NCI-H1417 treated with DMSO at 0.1 percent for 48 hours (cell line): ENCODE measurements at regions not wholly inside any gene's neighbourhood (a gene's known extent, or its start where the extent isn't known, plus 50 kb on each side); places are given as distances from the start of the nearest gene placed in this dataset.
"Not testable (repeated sequence)": the region's sequence is repeated elsewhere in the genome, so short reads cannot be mapped to it uniquely, and the experiment has no call there.

Source experiments
- DNase-seq: peaks from one replicate; lab custom pipeline; 2025; lab: John Stamatoyannopoulos, UW

DNA sequence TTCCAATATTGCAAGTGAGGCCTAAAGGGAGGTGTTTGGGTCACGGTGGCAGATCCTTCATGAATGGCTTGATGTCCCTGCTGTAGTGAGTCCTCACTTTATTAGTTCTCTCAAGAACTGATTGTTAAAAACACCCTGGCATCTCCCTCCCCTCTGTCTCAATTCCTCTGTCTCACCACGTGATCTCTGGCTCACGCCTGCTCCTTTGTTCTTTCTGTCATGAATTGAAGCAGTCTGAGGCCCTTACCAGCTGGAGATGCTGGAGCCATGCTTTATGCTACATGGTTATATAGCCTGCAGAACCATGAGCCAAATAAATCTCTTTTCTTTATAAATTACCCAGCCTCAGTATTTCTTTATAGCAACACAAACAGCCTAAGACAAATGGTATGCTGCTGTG lies 980.7 kb upstream of the GRIA3 start:
- no peak for DNase-seq

DNA sequence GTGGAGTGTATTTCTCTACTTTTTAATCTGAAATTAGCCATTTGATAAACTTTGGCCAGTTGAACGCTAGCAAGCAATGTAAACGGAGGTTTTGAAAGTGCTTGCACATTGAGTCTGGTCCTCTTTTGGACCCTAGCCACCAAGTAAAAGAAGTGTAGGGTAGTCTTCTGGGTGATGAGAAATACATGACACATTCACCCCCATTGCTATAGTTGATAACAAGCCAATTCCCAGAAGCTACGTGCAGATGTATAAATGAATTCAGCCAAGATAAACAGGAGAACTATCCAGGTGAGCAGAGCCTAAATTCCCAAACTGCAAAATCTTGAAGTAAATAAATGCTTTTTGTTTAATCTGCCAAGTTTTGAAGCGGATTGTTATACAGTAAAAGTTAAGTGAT lies 965.4 kb upstream of the GRIA3 start:
- DNase-seq: no peak

DNA sequence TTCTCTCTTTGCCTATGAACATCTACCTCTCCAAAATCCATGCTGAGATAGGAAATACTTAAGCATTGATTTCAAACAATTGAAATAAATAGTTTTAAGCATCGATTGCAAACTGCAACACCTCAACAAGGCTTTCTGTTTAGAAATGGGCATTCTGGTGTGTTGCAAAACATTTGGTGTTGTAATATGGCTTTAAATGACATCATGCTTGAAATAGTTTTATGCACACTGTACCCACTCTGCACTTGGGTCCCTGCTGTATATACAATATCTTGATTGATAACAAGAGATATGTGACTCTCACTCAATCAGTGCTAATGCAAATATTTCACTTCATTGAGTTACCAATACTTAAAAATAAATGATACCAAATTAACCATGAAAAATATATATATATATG lies 964.9 kb upstream of the GRIA3 start:
- no peak for DNase-seq

DNA sequence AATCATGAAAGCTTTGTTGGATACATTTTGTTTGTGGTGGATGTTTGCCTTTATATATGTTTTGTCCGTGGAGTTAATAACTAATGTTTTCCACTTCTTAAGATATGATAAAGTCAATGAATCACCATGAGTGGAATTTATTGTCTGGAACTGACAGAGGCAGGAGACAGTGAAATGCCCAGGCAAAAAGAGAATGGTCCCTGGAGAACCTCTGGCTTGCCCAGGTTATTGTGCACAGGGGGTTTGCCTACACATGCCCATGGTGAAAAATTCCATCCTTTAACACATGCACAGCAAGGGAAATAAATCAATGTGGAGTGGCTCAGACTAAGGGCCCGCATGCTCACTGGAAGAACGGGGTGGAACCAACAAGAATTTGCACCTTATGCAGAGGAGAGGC lies 964.3 kb upstream of the GRIA3 start:
- DNase-seq: no peak

DNA sequence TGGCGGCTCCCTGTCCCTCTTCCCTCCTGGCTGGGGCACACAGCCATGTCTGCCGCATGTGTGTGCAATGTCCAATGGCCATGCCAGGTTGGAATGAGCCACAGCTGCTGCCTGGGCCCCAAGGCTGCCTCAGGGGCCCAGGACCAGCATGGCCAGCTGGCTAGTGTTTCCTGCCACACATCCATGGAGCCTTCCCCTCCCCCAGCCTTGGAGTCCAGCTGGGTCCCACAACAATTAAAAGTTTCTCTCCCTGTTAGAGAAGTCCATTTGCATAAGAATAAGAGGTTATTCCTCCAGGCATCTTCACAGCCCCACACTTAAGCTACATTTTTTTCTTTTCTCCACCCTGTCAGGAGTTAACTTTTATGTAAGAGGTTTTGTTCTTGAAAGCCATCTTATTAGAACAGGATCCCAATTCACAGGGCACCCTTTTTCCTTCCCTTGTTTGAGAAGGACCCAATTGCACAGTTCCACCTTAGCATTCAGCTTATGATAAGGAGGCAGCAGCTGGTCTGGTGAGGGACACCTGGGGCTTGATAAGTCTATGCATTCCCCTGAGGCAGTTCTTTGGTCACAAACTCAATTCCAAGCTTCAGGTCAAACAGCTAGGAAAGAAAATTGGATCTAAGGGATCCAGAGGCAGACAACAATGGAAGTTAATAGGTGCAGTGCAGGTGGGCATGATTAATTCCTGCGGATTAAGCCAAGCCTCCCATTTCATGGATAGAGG lies 963.3 kb upstream of the GRIA3 start:
- no peak for DNase-seq

DNA sequence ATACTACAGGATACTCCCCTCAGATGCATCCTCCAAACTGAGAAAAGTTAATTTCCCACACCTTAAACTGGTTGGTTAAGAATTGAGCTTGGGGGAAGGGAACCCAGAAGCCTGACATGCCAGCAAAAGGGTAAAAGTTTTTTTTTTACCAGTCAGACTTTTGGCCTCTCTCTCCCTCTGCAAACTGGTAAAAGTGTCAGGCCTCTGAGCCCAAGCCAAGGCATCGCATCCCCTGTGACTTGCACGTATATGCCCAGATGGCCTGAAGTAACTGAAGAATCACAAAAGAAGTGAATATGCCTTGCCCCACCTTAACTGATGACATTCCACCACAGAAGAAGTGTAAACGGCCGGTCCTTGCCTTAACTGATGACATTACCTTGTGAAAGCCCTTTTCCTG lies 962.3 kb upstream of the GRIA3 start:
- not testable (repeated sequence) for DNase-seq

DNA sequence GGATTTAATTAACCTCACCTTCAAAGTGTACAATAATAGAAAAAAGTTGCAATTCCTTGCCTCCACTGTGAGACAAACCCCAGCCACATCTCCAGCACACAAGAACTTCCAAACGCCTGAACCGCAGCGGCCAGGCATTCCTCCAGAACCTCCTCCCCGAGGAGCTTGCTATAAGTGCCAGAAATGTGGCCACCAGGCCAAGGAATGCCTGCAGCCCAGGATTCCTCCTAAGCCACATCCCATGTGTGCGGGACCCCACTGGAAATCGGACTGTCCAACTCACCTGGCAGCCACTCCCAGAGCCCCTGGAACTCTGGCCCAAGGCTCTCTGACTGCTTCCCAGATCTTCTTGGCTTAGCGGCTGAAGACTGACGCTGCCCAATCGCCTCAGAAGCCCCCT lies 959.9 kb upstream of the GRIA3 start:
- not testable (repeated sequence) for DNase-seq

DNA sequence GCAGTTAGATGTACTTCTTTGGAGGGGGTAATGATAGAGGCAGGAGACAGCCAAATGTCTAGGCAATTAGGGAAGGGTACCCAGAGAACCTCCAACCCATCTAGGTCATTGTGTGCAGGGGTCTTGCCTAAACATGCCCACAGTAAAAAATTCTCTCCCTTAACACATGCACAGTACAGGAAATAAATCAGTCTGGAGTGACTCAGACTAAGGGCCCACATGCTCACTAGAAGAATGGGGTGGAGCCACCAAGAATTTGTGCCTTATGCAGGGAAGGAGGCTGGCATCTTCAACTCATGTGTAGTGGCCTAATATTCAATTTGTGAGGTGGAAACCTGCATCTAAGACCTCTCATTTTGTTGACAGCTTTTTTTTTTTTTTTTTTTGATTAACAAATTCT lies 945.3 kb upstream of the GRIA3 start:
- no peak for DNase-seq

DNA sequence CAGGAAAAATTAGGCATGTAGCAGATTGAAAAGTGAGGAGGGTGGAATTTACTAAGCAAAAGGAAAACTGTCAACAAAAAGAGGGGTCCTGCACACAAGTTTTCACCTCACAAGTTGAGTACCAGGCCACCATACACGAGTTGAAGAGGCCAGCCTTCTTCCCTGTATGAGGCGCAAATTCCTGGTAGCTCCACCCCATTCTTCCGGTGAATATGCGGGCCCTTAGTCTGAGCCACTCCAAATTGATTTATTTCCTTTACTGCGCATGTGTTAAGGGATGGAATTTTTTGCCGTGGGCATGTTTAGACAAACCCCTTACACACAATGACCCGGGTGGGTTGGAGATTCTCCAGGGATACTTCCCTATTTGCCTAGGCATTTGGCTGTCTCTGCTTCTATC lies 942.1 kb upstream of the GRIA3 start:
- DNase-seq: no peak

DNA sequence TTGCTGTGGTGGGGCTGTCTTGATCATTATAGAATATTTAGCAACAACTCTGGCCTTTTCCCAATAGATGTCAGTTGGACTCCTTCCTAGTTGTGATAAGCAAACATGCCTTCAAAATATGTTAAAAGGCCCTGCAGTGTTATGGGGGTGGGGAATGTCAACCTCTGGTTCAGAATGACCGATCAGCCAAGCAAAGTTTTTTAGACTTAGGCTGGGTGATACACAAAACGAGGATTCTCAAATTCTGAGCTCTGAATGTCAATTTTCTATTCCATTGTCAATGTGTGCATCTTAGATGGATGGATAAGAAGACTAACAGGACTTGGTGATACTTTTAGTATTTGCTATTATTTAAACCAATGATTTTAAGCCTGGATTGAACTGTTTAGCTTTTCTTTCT lies 940.0 kb upstream of the GRIA3 start:
- DNase-seq: no peak

DNA sequence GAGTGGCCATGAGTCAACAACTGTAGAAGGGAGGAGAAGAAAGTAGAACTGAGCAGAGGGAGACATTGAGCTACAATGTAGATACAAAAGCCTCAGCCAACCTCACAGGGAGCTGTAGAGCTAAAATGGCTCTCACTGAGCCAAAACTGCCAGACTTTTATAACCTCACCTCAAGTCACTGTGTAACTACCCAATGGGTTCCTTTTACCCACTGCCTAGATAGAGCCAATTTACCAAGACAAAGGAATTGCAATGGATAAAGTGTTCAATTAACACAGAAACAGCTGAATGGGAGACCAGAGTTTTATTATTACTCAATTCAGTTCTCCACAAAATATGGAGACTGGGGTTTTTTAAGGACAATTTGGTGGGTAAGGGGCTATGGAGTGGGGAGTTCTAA lies 938.9 kb upstream of the GRIA3 start:
- DNase-seq: no peak

DNA sequence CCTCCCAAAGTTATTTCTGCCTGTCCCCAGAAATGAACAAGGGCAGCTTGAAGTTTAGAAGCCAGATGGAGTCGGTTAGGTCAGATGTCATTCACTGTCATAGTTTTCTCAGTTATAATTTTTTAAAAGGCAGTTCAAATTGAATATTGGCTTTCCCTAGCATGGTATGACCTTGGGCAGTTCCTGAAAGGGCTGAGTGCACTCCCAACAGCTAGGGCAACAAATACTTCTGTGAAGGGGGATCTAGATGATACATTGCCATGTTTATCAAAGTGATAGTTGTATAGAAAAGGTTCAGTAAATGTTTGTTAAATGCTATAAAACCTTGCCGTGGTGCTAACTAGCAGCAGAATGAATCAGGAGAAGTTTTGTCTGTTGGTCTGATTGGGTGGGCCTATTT lies 938.1 kb upstream of the GRIA3 start:
- DNase-seq: no peak

DNA sequence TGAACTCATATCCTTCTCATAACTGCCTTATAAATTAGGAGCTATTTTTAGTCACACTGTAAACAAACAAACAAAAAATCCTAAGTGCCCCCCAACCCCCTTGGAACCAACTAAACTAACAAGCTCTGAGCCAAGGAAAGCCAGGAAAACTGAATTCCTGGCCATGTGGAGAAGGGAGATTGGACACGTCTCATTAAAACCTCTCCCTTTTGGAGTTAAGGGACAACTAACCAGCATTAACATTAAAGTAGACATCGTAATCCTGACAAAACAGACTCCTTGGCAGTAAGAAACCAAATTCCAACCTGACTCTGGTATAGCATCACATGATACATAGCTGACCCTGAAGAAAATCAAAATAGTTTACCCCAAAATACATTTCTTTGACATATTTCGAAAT lies 937.1 kb upstream of the GRIA3 start:
- DNase-seq: no peak

DNA sequence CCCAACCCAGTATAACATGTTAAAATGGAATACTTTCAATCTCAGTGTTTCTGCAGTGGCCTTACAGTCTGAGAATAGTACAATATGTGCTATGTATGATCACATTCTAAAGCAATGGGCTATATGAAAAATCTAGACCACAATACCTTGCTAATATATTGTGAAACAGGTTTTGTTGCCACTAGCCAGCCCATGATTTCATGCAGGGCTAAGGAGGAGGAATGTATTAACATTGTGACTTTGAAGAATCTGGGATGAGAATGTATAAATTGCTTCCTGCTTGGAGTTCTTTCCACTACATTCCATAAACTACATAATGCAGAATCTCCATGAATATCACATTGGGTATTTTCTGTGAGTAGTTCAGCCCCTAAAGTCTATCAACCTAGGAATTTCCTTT lies 935.4 kb upstream of the GRIA3 start:
- no peak for DNase-seq

DNA sequence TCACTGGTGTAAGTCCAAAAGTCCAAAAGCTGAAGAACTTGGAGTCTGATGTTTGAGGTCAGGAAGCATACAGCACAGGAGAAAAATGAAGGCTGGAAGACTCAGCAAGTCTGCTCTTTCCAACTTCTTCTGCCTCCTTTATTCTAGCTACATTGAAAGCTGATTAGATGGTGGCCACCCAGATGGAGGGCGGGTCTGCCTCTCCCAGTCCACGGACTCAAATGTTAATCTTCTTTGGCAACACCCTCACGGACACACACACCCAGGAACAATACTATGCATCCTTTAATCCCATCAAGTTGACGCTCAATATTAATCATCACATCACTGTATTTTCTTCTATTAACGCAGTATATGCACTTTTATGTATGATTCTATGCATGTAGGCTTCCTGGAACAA lies 931.6 kb upstream of the GRIA3 start:
- DNase-seq: no peak

DNA sequence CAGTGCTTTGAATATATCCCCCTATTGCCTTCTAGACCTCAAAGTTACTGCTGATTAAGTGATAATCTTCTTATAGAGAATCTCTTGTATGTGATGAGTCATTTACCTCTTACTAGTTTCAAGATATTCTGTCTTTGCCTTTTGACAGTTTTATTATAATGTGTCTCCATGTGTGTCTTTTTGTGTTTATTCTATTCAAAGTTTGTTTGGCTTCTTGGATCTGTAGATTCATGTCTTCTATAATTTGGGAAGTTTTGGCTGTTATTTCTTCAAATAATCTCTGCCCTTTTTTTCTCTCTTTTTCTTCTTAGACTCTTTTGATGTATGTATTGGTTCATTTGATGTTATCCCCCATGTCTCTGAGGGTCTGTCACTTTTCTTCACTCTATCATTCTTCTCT lies 915.7 kb upstream of the GRIA3 start:
- no peak for DNase-seq

DNA sequence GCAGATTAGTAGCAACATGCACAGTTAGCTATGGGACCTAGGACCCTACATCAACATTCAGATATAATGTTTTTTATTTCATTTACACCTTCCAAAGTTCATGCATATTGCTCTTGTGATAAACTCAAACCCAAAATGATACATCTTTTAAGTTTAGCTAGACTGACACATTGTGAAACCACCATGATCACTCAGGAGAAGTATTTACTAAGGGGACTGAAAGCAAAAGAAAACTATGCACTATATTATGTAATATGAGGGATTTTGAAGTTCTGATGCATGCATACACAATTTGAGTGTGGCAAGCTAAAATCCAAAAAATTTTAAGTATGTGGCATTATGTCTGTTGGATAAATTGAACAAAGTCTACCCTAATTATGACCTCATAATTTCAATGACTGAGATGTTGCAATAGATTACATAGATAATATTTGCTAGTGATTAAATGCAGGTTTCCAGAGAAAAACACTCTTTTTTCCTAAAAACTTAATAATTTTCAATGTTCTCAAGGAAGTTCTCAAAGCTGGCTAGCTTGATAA lies 914.8 kb upstream of the GRIA3 start:
- no peak for DNase-seq

DNA sequence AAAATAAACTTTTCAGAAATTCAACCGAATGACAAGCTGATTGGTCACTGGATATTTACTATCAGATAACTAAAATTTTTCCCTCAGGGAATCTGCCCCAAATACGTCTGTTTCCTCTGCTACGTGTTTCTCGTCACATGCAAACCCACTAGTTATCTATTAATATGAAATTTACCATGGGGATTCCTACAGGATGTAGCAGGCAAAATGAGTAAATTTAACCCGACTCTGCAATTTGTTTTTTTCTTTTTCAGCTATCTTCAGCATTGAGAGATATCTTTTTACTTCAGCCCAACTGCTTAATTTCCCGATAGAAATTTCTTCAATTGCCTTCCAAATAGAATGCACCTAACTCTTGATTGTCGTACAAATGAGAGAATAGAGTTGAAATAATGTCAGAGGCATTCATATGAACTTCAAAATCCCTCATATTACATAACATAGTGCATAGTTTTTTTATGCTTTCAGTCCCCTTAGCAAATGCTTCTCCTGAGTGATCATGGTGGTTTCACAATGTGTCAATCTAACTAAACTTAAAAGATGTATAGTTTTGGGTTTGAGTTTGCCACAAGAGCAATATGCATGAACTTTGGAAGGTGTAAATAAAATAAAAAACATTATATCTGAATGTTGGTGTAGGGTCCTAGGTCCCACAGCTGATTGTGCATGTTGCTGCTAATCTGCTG lies 913.1 kb upstream of the GRIA3 start:
- no peak for DNase-seq

DNA sequence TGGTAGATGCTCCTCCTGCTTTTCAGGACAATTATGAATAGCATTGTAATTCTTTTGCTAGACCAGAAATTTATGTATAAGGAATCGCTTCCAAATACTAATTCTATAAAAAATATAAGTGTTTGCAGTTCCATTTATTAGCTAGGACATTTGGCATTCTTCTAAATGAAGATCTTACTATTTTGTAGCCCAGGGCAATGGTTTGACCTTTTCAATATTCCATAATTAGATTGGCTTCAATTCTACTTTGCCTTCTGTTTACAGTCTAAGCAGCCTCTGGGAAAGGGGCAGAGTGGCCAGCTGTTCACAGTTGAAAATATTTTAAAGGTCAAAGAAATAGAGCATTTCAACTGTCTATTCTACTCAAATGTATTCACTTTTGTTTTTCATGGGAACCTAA lies 912.1 kb upstream of the GRIA3 start:
- DNase-seq: no peak

DNA sequence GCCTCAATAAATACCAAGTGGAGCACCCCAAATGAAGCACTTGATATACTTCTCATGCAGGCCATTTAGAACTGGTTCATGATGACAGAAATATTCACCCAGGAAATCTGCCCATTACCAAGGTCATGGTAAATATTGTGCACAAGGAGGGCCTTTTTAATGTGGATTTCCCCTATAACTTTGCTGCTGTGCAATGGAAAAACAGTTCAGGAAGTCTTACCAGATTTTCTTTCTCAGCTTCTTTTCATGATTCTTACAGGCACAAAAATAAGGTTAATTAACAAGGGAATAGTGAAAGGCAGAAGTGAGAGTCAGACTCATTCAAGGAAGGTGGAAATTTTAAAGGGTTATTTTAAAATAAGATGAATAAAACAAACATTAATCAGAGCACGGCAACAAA lies 904.3 kb upstream of the GRIA3 start:
- no peak for DNase-seq

DNA sequence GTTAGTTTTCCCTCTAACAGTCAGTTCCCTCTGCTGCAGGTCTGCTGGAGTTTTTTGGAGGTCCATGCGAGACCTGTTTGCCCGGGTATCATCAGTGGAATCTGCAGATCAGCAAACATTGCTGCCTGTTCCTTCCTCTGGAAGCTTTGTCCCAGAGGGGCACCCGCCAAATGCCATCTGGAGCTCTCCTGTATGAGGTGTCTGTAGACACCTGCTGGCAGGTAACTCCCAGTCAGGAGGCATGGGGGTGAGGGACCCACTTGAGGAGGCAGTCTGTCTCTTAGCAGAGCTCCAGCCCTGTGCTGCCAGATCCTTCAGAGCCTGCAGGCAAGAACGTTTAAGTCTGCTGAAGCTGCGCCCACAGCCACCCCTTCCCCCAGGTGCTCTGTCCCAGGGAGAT lies 884.3 kb upstream of the GRIA3 start:
- not testable (repeated sequence) for DNase-seq

DNA sequence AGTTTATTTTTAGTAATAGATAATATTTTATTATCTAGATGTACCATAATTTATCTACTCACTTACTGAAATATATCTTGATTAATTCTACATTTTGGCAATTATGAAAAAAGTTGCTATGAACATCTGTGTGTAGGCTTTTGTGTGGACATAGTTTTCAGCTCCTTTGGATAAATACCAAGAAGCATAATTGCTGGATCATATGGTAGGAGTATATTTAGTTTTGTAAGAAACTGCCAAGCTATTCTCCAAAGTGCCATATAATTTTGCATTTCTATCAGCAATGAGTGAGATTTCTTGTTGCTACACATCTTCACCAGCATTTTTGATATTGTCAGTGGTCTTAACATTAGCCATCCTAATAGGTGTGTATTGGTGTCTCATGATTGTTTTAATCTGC lies 882.6 kb upstream of the GRIA3 start:
- DNase-seq: no peak

DNA sequence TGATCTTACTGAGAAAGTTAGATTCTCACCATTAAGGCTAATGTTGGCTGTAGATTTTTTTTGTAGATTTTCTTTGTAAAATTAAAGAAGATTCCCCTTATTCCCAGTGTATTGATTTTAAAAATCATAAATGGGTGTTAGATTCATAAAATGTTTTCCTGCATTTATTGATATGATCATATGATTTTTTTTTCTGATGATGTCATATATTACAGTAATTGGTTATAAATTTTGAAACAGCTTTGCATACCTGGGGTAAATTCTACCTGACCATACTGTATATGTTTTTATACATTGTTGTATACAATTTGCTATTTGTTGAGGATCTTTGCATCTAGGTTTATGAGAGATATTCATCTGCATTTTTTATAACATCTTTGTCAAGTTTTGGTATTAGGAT lies 880.3 kb upstream of the GRIA3 start:
- DNase-seq: no peak

DNA sequence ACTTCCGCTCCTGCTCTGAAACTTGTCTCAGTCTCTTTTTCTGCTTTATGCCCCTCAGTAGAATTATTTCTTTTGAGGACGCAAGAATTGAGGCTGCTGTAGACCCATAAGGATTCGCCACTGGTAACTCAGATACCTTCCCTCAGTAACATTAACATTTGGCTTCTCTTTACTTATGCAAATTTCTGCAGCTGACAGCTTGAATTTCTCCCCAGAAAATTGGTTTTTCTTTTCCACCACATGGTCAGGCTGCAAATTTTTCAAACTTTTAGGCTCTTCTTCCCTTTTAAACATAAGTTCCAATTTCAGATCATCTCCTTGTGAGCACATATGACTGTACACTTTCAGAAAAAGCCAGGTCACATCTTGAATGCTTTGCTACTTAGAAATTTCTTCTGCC lies 839.3 kb upstream of the GRIA3 start:
- DNase-seq: no peak
